DND-41 (cell line): ENCODE measurements at regions not wholly inside any gene's neighbourhood (a gene's known extent, or its start where the extent isn't known, plus 50 kb on each side); places are given as distances from the start of the nearest gene placed in this dataset.

Source experiments
- ATAC-seq: fragments of 200-7000 bp; cut with Tn5 transposase; 3 replicates; pipeline ENCODE4 v1.9.1; 2021; ENCODE audit warnings: low read depth; ENCODE audit not compliant: insufficient read depth
- DNase-seq: peaks from one replicate; pipeline ENCODE4 v3.0.0-alpha.2; 2020
- H2AFZ ChIP-seq: 2 replicates; pipeline ENCODE4 v1.6.0; 2012; ENCODE audit warnings: low read depth, low read length
- H3K27ac ChIP-seq: 2 replicates; pipeline ENCODE4 v1.5.1; 2012; ENCODE audit warnings: low read length, inconsistent platforms
- H3K27me3 ChIP-seq: fragments of 200-600 bp; sonication (generic); 2 replicates; pipeline ENCODE4 v1.6.0; 2012; ENCODE audit warnings: low read length, mild to moderate bottlenecking, inconsistent platforms; ENCODE audit not compliant: insufficient read depth, poor library complexity
- H3K36me3 ChIP-seq: 2 replicates; pipeline ENCODE4 v1.5.1; 2012; ENCODE audit warnings: low read length, inconsistent platforms; ENCODE audit not compliant: insufficient read depth
- H3K4me1 ChIP-seq: 2 replicates; pipeline ENCODE4 v1.5.1; 2012; ENCODE audit warnings: mild to moderate bottlenecking, low read length; ENCODE audit not compliant: insufficient read depth
- H3K4me2 ChIP-seq: 2 replicates; pipeline ENCODE4 v1.6.0; 2012; ENCODE audit warnings: mild to moderate bottlenecking, moderate library complexity, low read length, inconsistent platforms; ENCODE audit not compliant: insufficient read depth
- H3K4me3 ChIP-seq, 2 experiments: fragments of 200-600 bp in 1 of 2; shearing (Covaris generic) in 1 of 2; 2 replicates each; pipeline ENCODE4 v1.5.1; 2012 to 2016; ENCODE audit warnings: inconsistent platforms in 2 of 2, low read length in 2 of 2, mild to moderate bottlenecking in 2 of 2, low read depth in 1 of 2, moderate library complexity in 1 of 2
- H3K79me2 ChIP-seq: 2 replicates; pipeline ENCODE4 v1.6.0; 2012; ENCODE audit warnings: low read length, inconsistent platforms; ENCODE audit not compliant: insufficient read depth
- H3K9ac ChIP-seq: 2 replicates; pipeline ENCODE4 v1.6.0; 2012; ENCODE audit warnings: low read depth, mild to moderate bottlenecking, inconsistent platforms, low read length, moderate library complexity
- H3K9me3 ChIP-seq: 2 replicates; pipeline ENCODE4 v1.5.1; 2012; ENCODE audit warnings: low read length, moderate library complexity, mild to moderate bottlenecking, inconsistent platforms; ENCODE audit not compliant: insufficient read depth, severe bottlenecking
- H4K20me1 ChIP-seq: 2 replicates; pipeline ENCODE4 v1.6.0; 2012; ENCODE audit warnings: low read length; ENCODE audit not compliant: insufficient read depth
- EZH2 ChIP-seq: IDR thresholded peaks from 3 replicates; pipeline ENCODE4 v1.6.1; 2012; ENCODE audit warnings: borderline replicate concordance, low read depth, mild to moderate bottlenecking, moderate library complexity, low read length, inconsistent platforms; ENCODE audit not compliant: severe bottlenecking
- TF ChIP-seq, protein P1 (sequence below): IDR thresholded peaks from 2 replicates; pipeline ENCODE4 v1.5.1; 2012; ENCODE audit warnings: borderline replicate concordance, low read length, moderate library complexity, mild to moderate bottlenecking; ENCODE audit not compliant: poor library complexity, severe bottlenecking; ENCODE audit errors: extremely low read depth

DNA sequence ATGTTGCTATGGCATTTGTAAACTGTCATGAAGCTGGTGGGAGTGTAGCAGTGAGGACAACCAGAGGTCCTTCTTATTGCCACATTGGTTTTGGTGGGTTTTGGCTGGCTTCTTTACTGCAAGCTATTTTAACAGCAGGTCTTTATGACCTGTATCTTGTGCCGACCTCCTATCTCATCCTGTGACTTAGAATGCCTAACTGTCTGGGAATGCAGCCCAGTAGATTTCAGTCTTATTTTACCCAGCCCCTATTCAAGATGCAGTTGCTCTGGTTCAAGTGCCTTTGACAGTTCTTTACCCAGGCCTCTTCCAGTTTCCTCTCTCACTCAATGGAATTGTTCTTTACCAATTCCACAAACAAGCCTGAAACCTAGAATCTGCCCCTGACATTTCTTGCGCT, 145.1 kb downstream of the KCNE4 start:
- H4K20me1 ChIP-seq = no peaks in the 10 kb centered on the region
- ATAC-seq (no peak), DNase-seq (no peak)
- no peak overlapping the region for H2AFZ ChIP-seq
- H3K9me3 ChIP-seq = no peaks in the 10 kb centered on the region
- no peaks in the 10 kb centered on the region for H3K4me1 ChIP-seq
- TF ChIP-seq EZH2 = no peak
- TF ChIP-seq, protein P1, sequence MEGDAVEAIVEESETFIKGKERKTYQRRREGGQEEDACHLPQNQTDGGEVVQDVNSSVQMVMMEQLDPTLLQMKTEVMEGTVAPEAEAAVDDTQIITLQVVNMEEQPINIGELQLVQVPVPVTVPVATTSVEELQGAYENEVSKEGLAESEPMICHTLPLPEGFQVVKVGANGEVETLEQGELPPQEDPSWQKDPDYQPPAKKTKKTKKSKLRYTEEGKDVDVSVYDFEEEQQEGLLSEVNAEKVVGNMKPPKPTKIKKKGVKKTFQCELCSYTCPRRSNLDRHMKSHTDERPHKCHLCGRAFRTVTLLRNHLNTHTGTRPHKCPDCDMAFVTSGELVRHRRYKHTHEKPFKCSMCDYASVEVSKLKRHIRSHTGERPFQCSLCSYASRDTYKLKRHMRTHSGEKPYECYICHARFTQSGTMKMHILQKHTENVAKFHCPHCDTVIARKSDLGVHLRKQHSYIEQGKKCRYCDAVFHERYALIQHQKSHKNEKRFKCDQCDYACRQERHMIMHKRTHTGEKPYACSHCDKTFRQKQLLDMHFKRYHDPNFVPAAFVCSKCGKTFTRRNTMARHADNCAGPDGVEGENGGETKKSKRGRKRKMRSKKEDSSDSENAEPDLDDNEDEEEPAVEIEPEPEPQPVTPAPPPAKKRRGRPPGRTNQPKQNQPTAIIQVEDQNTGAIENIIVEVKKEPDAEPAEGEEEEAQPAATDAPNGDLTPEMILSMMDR = no peak
- no peaks in the 10 kb centered on the region for H3K27me3 ChIP-seq
- H3K79me2 ChIP-seq = no peaks in the 10 kb centered on the region
- no peaks in the 10 kb centered on the region for H3K36me3 ChIP-seq
- H3K4me2 ChIP-seq = no peak overlapping the region
- no peak overlapping the region for H3K27ac ChIP-seq
- H3K9ac ChIP-seq = no peak overlapping the region
- H3K4me3 ChIP-seq = no peak overlapping the region

DNA sequence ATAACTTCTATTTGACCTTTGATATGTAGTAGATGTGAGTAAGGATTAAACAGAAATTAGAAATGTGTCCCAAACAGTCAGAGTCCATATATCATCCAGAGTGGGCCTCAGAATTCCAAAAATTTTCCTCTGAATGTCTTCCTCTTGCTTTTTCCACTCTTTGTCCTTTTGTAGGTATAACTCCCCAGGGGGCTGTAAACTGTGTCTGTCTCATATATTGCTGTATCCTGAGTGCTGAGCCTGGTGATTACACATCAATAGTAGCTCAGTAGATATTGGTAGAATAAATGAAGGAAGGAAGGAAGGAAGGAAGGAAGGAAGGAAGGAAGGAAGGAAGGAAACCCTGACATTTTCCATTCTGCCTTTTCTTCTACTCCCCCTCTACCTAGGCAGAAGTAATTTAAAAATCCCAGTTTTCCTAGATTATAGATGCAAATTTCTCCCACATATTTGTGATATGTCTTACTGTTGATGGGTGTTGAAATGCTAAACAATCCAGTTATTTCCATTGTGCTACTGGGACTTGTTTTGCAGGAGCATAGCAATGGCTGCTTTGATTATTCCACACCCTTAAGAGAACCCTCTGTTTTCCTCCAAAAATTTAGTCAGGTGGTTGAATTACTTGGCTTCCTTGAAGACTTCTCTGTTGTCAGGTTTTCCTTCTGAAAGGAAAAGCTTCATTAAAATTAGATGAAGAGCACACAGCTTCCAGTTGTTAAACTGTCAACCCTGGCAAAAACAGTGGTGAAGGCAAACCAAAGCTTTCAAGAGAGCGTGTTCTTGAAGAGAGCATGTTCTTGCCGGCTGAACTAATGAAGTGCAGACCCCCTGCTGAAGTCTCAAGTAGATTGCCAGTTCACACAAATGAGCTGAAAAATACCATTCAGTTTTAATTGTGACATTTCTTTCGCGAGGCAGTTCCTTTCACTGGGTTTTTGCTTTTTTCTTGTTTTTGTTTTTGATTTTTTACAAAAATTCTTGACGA, 147.8 kb downstream of the KCNE4 start:
- no peak overlapping the region for H3K9ac ChIP-seq
- ATAC-seq (no peak), DNase-seq (no peak)
- H3K36me3 ChIP-seq = no peaks in the 10 kb centered on the region
- no peak overlapping the region for H3K27ac ChIP-seq
- no peak for TF ChIP-seq EZH2
- TF ChIP-seq, protein P1 = no peak
- no peak overlapping the region for H2AFZ ChIP-seq
- no peaks in the 10 kb centered on the region for H3K27me3 ChIP-seq
- no peaks in the 10 kb centered on the region for H4K20me1 ChIP-seq
- H3K79me2 ChIP-seq = no peaks in the 10 kb centered on the region
- no peaks in the 10 kb centered on the region for H3K9me3 ChIP-seq
- H3K4me1 ChIP-seq = no peaks in the 10 kb centered on the region
- no peak overlapping the region for H3K4me2 ChIP-seq
- H3K4me3 ChIP-seq = no peak overlapping the region

DNA sequence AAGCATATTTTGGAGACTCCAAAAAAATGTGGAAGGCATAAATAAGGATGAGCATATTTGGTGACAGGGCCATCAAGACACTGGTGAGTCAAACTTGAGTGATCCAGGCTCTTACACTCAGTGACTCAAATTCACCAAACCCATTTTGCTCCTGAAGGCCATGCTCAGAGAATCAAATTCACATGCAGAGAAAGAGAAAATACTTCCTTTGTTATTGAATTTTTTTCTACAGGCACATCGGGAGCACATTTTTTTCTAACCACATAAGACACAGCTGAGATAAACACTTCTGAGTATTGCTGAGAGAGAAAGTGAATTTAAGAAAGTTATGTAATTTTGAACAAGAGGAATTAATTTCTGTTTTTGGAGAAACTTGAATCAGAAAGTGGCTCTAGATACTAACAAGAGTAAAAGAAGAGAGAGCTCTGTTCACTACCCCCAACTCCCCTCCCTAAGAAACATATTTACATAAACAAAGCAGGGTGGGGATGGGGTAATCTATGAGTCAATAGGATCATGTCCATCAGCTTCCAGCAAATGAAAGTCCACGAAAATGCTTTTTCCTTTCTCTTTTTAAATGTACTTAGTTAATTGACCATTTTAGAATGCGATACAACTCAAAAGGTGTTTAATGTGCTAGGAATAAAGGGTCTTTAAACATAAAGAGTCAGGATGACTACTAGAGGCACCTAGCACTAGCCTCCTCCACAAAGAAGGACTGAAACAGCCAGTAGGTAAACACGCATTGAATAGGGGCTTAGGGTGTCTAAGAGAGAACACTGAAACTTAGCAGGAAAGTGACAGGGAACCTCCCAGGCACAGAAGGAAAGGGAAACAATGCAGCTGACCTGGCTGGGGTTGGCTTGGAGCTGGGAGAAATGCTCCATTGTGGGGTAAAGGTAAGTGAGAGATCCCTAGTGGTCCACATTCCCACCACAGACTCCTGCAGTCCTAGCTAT, 152.3 kb downstream of the KCNE4 start:
- no peak for ATAC-seq

More for the DNA sequence above, 152.3 kb downstream of the KCNE4 start:
- DNase-seq = no peak
- Histone ChIP-seq H3K9ac (no peak overlapping the region), H3K4me3 (no peak overlapping the region), H3K27me3 (no peaks in the 10 kb centered on the region), H3K4me2 (no peak overlapping the region), H3K4me1 (no peaks in the 10 kb centered on the region), H3K9me3 (no peaks in the 10 kb centered on the region), H2AFZ (no peak overlapping the region), H3K27ac (no peak overlapping the region), H3K79me2 (no peaks in the 10 kb centered on the region), H4K20me1 (no peaks in the 10 kb centered on the region), H3K36me3 (no peaks in the 10 kb centered on the region)
- TF ChIP-seq, protein P1 = no peak
- no peak for TF ChIP-seq EZH2
